GM19023 (cell line): ENCODE measurements at regions not wholly inside any gene's neighbourhood (a gene's known extent, or its start where the extent isn't known, plus 50 kb on each side); places are given as distances from the start of the nearest gene placed in this dataset.

Experiments
- ATAC-seq: cut with Tn5 transposase; IDR thresholded peaks from one replicate; pipeline ENCODE4 v1.9.1; 2021; ENCODE audit warnings: mild to moderate bottlenecking, moderate library complexity; ENCODE audit not compliant: unreplicated experiment

DNA sequence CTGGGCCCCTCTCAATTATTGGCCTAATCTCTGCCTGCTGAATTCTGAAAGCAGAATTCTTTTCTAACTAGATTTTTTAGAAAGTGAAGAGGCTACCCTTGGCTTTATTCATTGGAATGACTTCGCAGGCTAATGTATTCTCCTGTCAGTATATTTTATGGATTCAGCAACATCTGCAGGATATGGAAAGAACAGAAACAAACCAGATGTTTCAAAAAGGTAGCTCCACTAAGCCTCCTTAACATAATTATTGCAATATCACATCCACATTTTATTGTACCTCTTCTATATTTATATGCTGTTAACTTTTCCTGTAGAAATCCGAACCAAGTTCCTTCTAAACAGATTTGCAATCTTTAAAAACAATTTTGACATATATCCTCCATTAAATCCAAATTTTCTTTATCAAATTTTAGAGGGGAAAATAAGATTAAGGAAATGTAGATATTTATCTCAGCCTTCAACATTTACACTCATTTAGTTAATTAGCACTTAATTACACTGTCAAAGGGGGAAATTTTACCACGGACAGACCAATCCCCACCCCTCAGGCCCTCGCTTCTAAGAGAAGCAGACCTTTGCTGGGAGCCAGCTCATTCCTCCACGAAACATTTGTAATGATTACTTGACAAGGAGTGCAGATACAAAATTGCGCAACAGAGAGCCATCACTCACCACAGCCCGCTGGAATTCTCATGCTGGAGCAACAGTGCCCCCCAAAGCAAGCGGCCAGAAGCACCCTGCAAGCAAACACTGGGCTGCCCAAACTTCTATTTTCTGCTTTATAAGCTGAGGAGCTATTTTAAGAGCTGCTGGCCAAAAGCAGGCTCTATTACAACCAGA, 253.4 kb downstream of the ETAA1 start:
- no peak for ATAC-seq

DNA sequence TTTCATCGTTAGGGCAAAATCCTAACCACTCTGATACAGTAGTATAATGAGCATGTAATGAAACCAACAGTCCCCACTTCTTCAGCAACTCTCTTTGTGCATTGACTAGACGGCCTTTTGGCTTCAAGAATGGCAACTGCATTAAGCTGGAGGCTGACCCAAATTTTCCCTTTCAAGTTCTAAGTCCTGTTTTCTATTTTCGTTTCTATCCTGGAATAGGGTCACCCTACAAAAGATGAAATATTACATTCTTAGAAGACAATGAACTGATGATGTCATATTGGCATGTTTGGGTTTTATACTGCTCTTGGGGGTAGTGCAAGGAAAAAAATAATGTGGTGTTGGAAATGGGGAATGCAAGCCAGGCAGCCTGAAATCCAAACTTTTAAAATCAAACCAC, 254.4 kb downstream of the ETAA1 start:
- ATAC-seq, result no peak

DNA sequence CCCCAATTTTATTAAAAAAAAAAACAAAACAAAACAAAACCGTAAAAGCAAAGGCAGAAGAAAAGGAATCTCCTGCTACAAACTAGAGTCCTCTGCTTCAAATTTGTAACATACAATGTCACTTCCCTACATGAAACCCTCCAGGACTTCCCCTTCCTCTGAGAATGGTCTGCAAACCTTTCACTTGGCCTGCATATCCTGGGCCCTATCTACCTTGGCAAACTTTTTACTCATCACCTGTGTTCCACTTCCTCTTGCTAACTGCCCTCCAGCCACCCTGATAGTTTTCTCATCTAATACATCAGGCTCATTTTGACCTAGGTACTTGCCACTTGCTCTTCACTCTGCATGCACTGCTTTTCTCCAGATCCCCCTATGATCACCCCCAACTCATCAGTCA, 255.5 kb downstream of the ETAA1 start:
- ATAC-seq, result peak; percentile 72

DNA sequence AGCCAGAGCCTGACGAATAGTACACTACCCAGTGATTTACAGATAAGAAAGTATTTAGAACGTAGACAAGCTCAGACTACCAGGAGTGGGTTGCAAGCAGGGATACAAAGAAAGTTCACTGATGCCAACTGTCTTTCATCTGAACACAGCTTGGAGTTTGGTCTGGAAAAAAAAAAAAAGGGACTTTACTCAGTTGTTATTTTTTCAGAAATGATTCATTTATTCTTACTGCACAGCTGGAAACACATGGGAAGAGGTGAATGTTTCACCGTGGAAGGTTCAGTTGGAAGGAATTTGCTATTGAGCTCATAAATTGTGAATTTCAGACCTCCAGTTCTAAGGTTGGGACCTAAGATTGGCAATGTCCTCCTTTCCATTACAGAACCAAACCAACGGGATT, 259.7 kb downstream of the ETAA1 start:
- ATAC-seq, result no peak

DNA sequence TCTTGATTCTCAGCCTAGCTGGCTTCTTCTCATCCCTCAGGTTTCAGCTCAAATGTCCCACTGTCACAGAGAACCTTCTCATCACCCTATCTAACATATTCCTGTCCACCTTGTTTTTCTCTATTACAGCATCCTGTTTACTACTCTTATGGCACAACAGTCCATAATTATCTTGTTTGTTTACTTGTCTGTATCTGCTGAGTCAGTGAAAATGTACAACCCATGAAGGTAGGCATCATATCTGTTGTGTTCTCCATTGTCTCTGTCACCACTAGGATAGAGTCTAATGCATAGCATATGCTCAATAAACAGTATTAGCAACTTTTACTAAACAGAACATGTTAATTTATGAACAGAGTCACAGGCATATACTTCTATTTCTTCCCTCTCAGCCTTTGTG, 261.7 kb downstream of the ETAA1 start:
- ATAC-seq, result no peak

DNA sequence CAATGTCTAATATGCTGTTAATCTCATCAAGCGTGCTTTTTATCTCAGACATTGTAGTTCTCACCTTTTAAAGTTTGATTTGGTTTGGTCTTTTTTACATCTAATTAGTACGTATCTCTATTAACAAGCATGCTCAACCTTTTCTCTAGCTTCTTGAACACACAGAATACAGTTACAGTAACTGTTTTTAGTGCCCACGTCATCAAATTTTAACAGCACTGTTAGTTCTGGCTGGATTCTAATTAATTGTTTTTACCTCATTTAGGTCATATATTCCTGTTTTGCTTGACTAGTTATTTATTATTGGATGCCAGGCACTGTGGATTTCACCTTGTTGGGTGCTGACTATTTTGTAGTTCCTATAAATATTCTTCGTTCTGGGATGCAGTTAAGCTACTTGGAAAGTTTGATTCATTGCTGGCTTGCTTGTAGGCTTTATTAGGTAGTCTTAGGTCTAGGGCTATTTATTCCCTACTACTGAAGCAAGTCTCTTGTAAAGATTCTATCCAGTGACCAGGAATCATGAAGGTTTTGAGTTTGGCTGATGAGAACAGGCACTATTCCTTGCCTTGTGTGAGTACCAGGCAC, 263.0 kb downstream of the ETAA1 start:
- no peak for ATAC-seq

DNA sequence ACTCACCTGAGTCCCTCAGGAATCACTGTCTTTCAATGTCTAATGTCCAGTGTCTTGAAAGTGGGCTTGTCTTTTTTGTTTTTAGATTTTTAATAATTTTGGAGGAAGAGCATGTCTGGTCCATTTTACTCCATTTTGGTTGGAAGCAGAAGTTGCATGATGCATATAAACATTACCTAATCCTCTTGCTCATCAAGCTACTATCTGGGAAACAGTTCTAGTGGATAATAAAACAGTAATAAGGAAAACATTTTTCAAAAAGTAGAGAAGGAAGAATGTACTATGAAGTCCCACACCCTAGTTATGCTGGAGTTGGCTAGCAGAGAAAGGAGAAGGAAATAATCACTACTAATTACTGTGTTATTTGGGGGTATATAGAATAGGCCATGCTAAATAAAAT, 263.7 kb downstream of the ETAA1 start:
- ATAC-seq, result no peak

DNA sequence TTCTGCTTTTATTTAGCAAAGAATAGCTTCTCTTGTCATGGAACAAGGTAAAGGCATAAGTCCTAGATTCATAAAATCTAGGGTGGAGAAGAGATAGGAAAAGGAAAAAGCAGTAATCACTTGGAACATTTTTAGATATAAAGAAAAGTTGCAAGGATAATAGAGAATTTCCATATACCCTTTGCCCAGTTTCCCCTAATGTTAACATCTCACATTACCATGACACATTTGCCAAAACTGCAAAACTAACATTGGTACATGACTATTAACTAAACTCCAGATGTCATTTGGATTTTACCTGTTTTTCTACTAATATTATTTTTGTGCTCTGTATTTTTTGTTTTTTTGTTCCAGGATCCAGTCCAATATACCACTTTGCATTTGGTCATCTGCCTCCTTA, 265.1 kb downstream of the ETAA1 start:
- ATAC-seq, result no peak

DNA sequence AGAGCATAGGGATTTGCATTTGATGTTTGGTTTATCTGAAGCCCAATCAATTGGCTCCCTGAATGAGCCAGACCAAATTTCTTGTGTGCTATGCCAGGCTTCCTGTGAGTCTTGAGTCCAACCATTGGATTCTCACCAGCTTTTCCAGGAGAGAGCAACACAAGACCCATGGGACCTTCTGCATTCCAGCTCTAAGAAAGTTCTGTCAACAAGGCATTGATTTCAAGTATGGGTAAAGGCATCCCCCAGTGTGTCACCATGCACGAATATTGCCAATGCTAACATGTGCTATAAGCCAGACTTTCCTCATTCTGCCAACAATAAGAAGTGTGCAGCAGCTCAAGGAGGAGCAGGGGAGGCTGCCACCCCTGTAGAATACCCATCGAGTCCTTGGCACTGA, 266.6 kb downstream of the ETAA1 start:
- no peak for ATAC-seq

DNA sequence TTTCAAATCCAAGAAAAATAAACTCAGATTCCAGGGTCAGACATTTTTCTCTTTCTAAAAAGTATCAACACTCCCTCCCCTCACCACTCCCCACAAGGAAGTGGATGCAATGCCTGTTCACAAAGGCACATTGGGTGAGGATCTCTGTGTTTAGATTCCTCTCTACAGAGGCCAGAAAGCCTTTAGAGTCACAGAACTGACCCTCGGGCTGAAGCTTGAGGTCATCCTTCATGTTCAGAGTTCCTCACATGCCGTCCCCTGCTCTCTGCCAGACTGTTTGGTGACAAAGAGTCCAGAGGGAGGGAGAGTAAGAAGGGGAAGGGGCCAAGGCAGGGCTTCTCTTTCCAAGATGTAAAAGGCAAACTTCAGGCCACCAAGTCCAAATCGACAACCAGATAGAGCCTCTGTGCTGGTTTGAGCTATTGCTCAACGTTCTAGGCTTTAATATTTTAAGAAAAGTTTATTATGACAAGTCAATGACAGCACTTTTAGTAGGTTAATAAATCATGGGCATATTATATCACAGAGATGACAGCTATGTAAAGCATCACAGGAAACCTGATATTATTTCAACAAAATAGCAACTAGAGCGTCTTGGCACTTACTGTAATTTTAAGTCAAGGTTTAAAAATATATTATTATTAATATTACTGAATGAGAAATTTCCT, 269.4 kb downstream of the ETAA1 start:
- ATAC-seq, result no peak

DNA sequence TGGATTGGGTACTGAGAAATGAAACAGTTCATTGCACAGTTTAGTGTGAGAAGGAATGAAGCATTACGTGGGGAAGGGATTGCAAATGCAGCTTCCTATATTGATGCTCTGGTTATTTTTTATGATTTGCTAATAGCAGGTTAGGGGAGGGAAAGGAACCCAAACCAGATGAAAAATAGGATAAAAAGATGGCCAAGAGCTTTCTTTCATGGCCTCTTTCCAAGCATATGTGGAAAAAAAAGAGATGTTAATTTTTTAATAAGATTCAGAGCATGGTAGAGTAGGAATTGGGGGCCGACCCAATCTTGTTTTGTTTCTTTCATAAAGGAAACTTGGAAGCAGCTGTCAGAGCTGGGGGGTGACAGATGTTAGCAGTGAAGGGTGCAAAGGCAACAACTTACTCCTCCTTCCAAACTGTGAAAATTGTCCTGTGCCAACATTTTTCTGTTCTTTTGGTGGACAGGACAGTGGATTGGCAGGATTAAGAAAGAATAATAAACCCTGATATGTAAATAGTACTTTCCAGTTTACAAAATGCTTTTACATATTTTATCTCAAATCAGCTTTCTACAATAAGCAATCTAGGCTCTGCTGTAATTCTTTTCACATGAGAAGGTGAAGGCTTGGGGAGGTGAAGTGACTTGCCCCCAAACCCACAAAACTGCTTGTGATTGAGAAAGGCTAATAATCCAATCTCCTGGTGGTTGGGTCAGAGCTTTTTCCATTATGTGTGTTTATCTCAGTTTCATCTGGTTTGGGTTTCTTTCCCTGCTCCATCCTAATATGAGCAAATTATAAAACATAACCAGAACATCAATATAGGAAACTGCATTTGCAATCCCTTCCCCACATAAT, 270.1 kb downstream of the ETAA1 start:
- no peak for ATAC-seq

DNA sequence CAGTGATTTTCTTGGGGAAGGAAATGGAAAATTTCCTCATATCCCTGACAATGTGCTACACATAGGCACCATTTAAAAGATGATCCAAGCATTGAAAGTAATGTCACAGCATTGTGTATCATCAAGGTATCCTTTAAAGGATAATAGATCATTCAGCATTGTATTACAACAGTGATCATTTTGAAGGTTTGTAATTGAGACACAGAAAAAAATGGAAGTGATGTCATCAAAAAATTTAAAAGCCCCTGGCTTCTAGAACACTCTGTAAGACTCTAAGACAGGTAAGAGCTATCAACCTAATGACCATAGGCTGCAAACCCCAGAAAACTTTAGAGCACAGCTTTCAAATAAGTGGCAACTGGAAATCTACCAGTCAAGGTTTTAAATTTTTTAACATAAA, 271.4 kb downstream of the ETAA1 start:
- no peak for ATAC-seq

DNA sequence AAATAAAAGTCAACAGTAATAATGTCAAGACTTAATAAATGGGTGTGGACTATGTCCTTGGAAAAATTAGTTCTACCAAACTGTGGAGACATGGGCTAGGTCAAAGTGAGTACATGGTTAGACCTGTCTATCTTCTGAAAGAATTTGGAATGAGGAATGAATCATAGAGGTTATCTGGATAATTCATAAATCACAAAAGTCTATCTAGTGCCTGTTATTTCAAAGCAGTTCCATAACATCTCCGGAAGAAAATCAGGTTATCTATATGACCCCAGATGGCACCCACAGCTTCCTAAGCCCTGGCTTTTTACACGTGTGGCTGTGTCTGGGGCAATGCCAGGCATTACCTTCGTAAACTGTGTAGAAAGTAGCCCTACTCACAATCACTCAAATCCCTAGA, 272.0 kb downstream of the ETAA1 start:
- no peak for ATAC-seq

DNA sequence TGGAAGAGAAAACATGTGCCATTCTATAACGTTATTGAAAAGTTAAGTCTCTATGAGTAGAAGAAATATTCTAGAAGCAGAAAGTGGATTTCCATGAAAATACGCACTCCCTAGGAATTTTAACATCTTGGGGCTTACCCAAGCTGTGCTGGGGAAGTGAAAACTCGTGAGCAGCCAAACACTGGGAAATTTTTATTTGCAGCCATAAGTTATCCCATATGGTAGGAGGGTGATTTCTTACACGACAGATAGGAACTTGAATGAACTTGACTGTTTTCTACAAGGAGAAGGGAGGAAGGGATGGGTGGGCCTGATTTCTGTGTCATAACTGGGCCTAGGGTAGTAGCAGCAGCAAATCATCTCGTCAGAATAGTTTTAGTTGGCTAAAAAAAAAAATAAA, 272.6 kb downstream of the ETAA1 start:
- ATAC-seq, result no peak

DNA sequence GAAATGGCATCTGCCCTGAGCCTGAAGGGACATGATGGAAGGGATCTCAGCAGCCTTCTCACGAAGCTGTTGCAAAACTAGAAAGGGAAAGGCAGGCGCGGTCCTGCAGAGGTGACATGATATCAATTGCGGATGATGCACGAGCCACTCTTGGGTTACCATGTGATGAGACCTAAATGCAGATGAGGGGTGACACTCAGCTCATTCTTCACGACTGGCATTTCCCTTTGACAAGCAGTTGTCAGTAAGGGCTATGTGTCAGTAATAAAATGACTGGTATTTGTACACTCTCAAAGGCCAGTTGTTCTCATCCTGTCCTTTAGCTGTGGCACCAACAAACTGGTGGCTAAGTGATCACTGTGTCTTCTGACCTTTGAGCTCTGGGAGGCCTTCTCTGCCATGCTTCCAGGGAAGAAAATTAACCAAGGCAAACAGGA, 273.6 kb downstream of the ETAA1 start:
- ATAC-seq, result no peak

DNA sequence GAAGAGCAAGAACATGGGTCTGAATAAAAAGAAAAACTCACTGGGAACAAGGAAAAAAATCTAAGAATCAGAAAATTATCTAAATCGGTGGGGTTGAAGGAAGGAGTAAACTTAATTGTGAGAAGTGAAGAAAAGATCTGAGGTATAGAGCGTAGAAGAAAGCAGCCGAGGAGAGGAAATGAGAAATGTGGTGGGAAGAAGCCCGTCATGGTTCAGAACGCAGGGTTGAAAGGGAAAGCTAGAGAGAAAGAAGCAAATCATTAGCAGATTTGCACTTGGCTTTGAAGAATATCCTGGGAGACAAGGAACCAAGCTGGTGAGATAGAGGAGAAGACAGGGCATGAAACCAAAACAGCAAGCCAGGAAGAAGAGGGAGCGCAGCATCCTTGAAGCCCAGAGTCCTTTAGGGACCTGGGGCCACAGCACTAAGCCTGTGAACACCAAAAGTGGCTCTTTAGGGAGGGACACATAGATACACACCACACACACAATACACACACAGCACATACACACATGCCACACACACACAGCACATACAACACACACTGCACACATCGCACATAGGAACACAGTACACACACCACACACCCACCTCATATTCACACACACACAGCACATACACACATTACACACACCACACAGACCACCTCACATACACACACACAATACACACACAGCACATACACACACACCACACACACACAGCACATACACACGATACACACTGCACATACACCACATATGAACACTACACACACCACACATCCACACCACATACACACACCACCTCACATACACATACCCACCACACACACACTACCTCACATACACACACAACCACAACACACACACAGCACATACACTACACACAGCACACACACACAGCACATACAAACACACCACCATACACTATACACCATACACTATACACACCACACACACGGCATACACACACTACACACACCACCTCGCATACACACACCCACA, 274.6 kb downstream of the ETAA1 start:
- ATAC-seq, result no peak

DNA sequence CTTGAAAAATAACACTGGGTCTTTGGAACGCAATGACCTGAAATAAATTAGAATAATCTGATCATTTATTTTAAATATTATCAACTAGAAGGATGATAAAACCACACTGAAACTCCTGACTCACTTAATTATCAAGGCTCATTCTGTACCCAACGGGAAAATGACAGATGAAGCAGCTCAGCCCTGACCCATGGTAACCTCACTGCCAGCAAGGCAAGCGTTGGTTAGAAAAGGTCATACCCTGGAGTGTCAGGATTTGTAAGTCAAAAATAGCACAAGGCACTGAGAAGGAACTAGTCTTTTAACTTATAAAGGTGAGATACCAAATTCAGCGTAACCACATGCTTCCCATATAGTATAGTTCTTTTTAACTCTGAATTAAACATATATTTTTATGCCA, 277.5 kb downstream of the ETAA1 start:
- ATAC-seq, result no peak

DNA sequence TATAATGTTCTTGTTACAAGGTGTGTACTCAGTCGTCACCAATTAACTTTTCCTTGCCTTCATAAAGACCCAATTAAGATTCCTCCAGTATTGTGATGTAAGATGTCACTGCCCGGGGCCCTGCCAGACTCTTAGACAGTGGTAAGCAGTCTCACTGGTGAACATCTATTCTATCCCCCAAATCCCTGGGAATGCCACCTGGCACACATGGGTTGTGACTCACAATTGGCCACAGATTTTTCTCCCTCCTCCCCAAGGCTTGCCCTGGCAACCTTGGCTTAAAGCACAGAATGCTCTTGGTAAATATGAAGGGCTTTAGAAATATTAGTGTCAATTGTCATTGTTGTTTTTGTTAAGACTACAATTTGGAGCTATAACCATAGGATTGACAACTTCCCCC, 287.9 kb downstream of the ETAA1 start:
- ATAC-seq, result no peak

DNA sequence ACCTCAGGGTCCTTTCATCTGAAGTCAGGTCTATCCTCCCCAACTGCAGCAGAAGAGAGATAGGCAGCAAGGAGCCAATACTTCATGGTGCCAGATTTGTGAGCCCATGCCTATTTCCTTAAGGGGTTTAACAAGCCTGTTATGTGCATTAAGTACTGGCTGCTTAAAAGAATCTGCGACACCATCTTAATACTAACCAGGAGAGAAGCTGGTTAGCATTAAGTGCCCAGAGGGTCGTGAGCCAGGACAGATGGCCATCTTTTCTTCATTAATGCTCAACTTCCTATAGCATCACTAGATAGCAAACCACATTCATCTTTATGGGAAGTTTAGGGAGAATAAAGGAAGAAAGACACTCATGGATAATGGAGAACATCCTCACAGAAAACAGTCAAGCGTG, 289.1 kb downstream of the ETAA1 start:
- ATAC-seq, result no peak

DNA sequence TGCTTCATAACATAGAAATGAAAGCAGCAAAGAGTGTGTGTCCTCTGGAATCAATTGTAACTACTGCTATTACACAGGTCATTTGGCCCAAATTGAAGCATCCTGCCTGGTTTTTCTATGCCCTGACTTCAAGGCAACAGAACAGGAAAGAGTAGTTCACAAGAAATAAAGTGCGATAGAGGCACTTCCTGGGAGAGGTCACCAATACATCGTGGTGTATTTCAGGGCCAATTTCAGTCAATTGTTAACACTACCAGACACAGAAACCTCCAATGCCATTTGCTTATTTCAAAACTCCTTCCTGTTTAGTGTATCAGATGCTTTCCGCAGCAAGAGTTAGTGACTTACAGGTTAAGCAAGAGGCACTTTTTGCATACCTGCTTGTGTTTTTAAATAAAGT, 292.1 kb downstream of the ETAA1 start:
- ATAC-seq, result no peak
